HG03575 (cell line): ENCODE measurements at regions not wholly inside any gene's neighbourhood (a gene's known extent, or its start where the extent isn't known, plus 50 kb on each side); places are given as distances from the start of the nearest gene placed in this dataset.
"Not testable (repeated sequence)": the region's sequence is repeated elsewhere in the genome, so short reads cannot be mapped to it uniquely, and the experiment has no call there.

Experiments used
- ATAC-seq: cut with Tn5 transposase; IDR thresholded peaks from one replicate; pipeline ENCODE4 v1.9.1; 2021; ENCODE audit not compliant: unreplicated experiment, insufficient number of reproducible peaks, low FRiP score; ENCODE audit errors: extremely low read depth

DNA sequence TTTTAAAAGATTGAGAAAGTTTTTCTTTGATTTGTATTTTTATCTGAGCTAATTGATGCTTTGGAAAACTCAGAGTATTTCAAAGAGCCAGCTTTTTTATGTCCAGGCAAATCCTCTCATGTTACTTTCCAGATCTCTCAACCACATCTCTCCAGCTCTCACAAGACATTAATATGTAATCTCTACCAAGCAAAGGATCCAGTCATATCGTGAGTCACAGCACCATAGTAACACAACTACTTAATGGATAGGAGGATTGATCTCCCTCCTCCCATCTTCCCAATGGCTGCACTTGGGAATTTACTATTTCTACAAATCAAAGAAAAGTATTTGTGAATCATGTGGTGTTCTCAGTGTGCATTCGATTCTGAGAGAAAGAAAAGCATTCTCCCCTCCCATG is 63.3 kb downstream of the POU4F1 start:
- ATAC-seq: no peak

DNA sequence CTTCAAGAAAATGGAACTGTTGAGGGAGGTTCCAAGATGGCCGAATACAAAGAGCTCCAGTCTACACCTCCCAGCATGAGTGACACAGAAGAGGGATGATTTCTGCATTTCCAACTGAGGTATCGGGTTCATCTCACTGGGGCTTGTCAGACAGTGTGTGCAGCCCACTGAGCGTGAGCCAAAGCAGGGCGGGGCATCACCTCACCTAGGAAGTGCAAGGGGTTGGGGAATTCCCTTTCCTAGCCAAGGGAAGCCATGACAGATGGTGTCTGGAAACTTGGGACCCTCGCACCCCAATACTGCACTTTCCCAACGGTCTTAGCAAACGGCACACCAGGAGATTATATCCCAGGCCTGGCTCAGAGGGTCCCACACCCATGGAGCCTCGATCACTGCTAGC is 77.3 kb downstream of the POU4F1 start:
- ATAC-seq: not testable (repeated sequence)

DNA sequence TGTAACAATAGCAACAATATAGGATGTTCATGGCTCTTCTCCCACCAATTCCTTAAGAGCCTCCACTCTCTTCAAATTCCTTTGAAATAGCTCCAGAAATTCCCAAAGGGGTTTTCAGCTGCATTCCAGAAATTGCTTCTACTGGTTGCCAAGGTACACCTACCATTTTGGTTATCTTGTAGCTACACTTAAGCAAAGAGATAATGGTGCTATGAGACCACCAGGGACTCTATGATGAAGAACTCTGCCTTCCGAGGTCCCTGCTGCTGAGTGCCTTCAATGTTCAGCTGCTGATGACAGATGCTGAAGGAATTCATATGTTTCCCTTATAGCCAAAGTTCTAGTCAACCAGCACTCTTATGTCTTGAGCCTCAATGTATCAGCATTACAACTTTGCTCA is 78.4 kb downstream of the POU4F1 start:
- no peak for ATAC-seq

DNA sequence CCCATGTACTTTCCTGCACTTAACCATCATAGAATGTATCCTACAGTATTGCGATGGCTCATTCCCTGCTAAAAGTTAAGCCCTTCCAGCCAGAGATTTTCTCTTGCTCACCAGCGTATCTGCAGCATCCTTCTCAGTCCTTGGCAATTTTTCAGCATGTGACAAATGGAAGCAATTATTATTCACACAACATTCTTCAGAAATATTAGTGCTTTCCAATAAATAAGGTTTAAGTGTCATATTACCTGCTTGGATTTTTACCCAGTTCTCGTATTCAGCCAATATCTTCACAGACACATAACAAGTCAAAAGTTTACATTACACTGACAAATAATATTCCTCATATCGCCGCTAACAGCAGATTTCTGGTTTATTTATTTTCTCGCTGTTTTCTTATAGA is 82.3 kb downstream of the POU4F1 start:
- no peak for ATAC-seq

DNA sequence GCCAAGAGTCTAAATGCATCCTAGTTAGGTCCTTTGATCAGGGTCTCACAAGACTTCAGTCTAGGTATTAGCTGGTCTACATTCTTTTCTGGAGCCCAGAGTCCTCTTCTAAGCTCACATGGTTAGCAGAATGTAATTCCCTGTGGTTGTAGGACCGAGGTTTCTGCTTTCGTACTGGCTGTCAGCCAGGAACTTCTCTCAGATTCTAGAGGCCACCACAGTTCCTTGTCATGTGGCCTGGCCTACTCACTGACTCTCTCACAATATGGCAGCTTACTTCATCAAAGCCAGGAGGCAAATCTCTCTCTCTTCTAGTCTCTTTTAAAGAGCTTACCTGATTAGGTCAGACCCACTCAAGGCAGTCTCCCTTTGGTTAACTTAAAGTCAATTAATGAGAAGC is 82.9 kb downstream of the POU4F1 start:
- no peak for ATAC-seq

DNA sequence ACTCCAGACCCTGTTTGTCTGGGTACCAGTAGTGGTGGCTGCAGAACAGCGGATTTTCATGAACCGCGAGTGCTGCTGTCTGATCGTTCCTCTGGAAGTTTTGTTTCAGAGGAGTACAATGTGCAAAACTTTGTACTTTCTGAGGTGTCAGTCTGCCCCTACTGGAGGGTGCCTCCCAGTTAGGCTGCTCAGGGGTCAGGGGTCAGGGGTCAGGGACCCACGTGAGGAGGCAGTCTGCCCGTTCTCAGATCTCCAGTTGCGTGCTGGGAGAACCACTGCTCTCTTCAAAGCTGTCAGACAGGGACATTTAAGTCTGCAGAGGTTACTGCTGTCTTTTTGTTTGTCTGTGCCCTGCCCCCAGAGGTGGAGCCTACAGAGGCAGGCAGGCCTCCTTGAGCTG is 84.9 kb downstream of the POU4F1 start:
- not testable (repeated sequence) for ATAC-seq

DNA sequence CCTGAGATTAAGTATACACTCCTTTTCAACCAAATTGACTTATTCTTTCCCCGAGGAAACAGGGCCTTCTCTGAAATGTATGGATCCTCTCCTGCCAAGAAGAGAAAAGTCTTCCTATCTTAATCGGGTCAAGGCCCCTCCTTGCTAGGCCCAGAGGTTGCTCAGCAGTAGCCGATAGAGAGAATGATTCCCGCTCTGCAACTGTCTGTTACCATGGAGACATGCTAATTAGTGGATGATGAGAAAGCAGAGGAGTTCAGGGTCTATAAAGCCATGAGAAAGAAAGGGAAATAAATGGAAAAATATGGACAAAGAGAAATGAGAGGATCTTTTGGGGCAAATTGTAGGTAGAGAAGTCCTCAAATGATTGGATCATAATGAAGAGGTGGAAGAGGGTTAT is 103.5 kb downstream of the POU4F1 start:
- no peak for ATAC-seq

DNA sequence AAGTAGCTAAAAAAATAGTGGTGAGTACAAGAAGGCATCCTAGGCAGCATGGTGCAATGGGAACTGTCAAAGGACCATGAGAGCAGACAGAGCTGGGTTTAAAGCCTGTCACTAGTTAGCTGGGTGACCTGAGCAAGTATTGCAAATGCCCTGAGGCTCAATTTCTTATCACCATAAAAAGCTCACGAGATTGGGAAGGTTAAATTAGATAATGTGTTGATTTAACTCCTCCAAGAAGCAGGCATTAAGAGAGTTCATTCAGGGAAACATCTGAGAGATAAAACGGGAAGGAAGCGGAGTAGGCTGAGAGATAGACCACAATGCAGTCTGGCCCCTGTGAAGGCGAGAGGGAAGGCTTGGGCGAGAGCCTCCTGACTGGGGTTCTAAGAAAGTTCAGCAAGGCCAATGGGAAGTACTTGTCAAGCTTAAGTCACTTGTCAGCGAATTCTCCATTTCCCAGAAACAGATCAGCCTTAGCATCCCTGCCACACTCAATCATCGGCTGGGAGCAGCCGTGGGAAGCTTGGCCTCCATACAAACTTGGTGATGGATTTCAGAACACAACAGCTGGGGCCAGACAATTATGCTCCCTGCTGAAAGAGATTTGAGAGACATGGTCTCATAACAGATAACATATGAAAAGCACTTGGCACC is 105.5 kb downstream of the POU4F1 start:
- ATAC-seq: no peak

DNA sequence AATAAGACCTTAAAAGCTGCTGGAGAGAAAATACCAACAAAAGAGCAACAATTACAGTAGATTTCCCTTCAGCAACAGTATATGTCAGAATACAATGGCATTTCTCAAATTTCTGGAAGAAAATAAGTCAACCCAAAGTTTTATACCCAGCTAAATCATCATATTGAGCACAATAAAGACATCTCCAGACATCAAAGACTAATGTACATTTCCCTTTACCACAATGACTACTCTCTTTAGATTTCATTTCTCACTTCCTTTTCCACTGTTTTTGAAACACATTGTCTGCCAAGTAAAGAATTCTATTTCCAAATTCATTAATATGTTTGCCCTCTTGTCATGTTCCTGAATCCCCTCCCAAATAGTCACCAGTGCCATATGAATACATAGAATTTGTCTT is 111.4 kb downstream of the POU4F1 start:
- no peak for ATAC-seq

DNA sequence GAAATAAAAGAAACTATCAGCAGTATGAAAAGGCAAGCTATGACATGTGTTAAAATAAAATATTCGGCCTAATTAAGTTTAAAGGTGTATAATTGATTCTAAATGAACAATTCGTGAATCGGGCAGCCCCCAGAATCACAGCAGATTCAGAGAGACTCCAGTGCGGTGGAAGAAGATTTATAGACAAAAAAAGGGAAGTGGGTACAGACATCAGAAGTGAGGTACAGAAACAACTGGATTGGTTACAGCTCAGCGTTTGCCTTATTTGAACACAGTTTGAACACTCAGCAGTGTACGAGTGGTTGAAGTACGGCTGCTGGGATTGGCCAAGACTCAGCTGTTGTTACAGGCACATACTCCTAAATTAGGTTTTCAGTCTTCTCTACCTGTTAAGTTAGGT is 113.1 kb downstream of the POU4F1 start:
- not testable (repeated sequence) for ATAC-seq

DNA sequence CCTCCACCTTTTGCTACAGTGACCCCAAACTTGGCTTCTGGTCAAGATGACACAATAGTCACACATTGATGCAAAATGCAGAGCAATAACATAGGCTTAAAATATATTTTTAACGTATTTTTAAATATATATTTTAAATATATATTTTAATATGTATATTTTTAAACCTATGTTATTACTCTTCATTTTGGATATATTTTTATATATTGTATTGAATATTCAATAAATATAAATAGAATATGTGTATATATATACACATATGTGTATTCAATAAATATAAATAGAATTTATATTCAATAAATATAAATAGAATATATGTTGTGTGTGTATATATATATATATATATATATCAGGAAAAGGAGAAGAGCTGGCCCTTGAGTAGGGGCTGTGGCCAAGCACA is 115.6 kb downstream of the POU4F1 start:
- ATAC-seq: no peak

DNA sequence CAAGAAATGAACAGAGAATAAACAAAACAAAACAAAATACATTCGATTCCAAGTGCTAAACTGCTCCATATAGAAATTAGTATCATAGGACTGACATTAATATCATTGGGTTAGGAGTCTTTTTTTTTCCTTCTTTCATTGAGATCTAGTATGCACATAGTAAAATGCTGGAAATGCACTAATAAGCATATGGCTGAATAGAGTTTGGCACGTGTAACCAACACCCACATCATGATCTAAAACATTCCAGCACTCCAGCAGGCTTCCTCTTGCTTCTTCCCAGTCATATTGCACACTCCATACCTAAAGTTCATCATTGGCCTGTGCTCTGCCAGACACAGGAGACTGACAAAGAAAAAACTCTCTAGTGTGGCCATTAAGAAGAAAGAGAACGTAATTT is 117.5 kb downstream of the POU4F1 start:
- no peak for ATAC-seq

DNA sequence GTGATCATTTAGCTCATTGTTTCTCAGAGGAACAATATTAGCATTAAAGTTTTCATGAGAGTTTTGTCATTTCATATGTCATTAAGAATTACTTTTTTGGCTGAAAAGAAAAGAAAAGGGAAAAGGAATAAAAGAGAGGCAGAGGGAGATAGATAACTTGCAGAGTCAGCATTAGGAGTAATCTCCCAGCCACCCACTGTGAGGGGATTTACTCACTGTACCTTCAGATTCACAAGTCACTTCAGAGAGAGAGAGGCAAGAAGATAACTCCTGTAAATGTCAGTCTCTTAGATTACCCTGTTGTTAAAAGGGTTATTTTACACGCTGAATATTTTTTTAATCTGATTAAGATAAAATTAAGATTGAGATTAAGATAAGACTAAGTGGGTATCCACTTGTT is 125.2 kb downstream of the POU4F1 start:
- no peak for ATAC-seq

DNA sequence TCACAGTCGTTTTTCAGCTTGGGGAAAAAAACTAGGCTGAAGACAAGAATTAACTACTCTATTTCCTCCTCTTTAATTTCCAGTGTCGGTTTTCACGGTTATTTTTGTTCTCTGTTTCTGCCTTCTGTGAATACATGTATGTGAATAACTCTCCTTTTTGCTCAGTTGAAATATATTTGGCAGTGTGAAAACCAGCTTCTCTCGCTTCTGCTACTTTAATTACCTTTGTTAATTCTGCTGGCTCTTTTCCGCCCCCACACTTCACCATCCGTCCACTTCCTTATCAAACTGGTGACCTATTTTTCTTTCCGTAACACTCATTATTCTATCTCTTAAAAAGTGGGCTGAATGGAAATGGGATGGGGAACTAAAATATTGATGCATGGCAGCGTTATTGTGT is 126.4 kb downstream of the POU4F1 start:
- ATAC-seq: no peak

DNA sequence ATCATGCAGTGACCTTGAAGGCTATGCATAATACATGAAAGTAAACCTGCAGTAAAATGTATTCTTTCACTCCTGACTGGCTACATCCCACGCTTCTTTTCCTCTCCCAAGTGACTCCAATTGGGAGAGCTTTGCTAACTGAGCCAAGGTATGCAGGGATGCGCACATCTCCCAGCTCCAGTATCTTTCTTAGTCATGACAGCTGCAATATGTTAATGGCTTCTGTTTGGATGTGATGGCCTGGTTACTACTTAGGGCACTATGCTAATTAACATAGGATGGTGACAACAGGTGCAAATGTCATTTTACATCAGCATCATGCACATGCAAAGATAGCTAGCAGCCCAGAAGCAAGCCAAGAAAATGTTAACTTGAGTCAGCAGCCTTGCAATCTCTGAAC is 134.7 kb downstream of the POU4F1 start:
- no peak for ATAC-seq

DNA sequence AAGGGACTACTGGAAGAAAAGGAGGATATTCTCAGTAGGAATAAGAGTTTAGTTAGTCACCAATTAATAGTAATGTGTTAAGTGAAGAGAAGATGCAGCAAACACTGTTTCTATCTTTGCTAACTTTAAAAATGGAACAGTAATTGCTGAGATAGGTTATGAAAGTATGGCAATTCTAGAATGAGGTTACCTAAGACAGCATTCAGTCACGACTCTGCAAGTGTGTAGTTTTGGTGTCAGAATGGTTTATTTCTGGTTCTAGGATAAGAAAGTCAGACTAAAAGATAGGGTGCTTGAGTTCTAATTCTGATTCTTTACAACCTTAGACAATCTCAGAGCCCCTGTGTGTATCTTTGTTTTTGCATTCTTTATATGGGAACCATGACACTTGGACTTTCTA is 138.1 kb downstream of the POU4F1 start:
- no peak for ATAC-seq

DNA sequence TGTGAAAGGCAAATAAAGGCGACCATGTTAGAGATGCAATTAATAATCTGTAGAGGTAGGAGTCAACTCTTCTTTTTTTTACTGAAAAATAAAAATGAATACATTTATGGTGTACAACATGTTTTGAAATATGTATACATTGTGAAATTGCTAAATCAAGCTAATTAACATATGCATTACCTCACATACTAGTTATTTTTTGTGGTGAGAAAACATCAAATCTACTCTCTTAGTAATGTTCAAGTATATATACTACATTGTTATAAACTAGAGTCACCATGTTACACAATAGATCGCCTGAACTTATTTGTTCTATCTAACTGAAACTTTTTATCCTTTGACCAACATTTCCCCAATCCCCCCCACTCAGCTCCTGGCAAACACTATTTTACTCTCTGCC is 143.2 kb downstream of the POU4F1 start:
- no peak for ATAC-seq

DNA sequence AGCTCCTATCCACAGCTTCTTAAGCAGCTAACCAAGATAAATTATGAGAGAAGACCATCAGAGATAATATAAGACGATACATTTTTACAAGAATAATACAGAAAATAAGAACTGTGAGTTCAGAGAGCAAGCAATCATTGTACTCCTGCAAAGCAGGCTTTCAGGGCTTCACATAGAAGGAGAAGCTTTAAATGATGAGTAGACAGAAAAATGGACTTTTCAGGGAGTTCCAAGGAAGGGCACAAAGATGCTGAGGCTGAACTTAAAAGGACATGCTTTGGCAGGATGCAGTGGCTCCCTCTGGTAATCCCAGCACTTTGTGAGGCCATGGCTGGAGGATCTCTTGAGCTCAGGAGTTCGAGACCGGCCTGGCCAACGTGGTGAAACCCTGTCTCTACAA is 159.5 kb downstream of the POU4F1 start:
- no peak for ATAC-seq

DNA sequence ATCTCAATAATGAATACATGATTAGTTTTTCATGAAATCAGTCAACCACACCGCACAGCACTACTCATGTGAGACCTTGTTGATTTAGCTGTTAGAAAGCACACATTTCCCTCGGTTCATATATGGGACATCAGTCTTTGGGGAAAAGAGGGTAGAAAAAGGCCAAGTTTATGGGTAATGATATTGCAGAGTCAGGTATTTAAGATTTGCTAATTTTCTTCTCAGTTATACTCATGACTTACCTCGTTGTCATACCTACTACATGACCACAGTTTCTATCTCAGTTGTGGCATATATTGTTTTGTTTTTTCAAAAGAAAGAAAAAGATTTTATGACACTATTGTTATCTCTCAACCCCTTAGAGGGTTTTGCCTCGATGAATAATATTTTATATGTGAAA is 165.6 kb downstream of the POU4F1 start:
- ATAC-seq: no peak

DNA sequence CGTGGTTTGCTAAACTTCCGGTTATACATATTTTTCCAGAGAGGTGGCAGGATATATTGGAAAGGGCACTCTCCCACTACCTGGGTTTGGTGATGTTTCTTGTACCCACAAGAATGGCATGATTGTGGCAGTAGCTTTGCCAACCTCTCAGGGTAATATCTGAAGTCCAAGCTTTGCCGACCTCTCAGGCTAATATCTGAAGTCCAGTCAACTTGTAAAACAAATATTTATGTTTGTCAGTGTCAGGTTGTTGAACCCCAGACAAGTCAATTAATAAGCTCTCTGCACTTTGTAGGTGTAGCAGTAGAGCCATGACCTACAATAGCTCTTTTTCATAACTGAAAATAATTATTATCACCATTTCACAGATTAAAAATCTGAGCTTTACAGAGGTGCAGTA is 167.0 kb downstream of the POU4F1 start:
- no peak for ATAC-seq

DNA sequence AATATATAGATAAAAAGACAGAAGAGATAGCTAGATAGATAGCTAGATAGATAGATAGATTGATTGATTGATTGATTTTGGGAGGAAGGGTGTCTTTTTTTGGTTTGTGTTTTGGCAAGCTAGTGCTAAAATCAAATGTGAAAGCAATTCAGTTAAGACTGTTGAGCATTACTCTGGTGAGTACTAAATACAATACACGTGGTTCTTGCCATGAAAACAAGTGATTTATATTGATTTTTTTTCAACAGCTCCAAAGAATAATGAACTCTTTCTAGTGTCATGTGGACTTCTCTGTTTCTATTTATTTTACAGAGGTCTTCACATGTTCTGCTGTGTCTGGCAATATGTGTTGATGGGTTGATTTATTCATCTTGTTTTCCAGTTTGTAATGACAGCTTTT is 172.0 kb downstream of the POU4F1 start:
- no peak for ATAC-seq

DNA sequence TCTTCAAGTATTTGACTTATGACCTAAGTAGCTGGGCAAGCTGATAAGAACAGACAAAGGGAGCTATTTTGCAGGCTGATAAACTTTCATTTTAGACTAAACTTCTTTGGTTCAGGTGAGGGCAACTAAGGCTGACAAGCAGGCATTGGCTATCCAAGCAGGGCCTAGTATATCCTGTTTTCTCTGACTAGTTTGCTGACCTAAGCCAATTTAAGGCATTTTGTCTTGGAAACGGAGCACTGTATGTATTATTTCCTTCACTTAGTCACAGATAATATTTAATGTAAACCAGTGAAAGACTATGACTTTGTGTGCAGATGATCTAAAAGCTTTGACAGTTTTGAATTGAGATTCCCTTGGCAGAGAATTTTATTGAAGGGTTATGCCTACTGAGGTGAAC is 172.5 kb downstream of the POU4F1 start:
- ATAC-seq: no peak
